ENCODE measurements at regions not wholly inside any gene's neighbourhood (a gene's known extent, or its start where the extent isn't known, plus 50 kb on each side); places are given as distances from the start of the nearest gene placed in this dataset.

GRCh38 chr10:10392511-10392910 lies 625.2 kb upstream of the CELF2 start:
- no peak overlapping the region for H3K4me3 Mint-ChIP-seq (ENCODE audit: low read depth)
- H3K36me3 Mint-ChIP-seq (ENCODE audit: insufficient read depth) = no peaks in the 10 kb centered on the region
- no peaks in the 10 kb centered on the region for H3K9me3 Mint-ChIP-seq (ENCODE audit: low read depth)

GRCh38 chr10:10394933-10395658 lies 622.6 kb upstream of the CELF2 start:
- no peak overlapping the region for H3K4me3 Mint-ChIP-seq (ENCODE audit: low read depth)
- peaks cover 7% of the 10 kb centered on the region for H3K27me3 Mint-ChIP-seq
- H3K36me3 Mint-ChIP-seq (ENCODE audit: insufficient read depth) = no peaks in the 10 kb centered on the region
- no peaks in the 10 kb centered on the region for H3K4me1 Mint-ChIP-seq (ENCODE audit: low read depth)
- peaks cover 3% of the 10 kb centered on the region for H3K9me3 Mint-ChIP-seq (ENCODE audit: low read depth)
- H3K27ac Mint-ChIP-seq = no peak overlapping the region
- DNase-seq (ENCODE audit: low spot score, unreplicated experiment) = no peak
- TF ChIP-seq CTCF (IDR thresholded peaks at IDR 0.05; ENCODE audit: unreplicated experiment) = no peak

More at GRCh38 chr10:10392511-10392910, 625.2 kb upstream of the CELF2 start:
- DNase-seq (ENCODE audit: low spot score, unreplicated experiment) = no peak
- peaks cover 7% of the 10 kb centered on the region for H3K27me3 Mint-ChIP-seq
- H3K4me1 Mint-ChIP-seq (ENCODE audit: low read depth) = no peaks in the 10 kb centered on the region
- no peak for TF ChIP-seq CTCF (IDR thresholded peaks at IDR 0.05; ENCODE audit: unreplicated experiment)
- no peak overlapping the region for H3K27ac Mint-ChIP-seq

GRCh38 chr10:10396601-10397000 lies 621.1 kb upstream of the CELF2 start:
- no peak overlapping the region for H3K27ac Mint-ChIP-seq
- peaks cover 3% of the 10 kb centered on the region for H3K9me3 Mint-ChIP-seq (ENCODE audit: low read depth)
- TF ChIP-seq CTCF (IDR thresholded peaks at IDR 0.05; ENCODE audit: unreplicated experiment) = no peak

GRCh38 chr10:10397906-10398305 lies 619.8 kb upstream of the CELF2 start:
- Mint-ChIP-seq H3K4me1 (ENCODE audit: low read depth) (no peaks in the 10 kb centered on the region), H3K27ac (no peak overlapping the region), H3K9me3 (ENCODE audit: low read depth) (peaks cover 3% of the 10 kb centered on the region), H3K36me3 (ENCODE audit: insufficient read depth) (no peaks in the 10 kb centered on the region), H3K27me3 (no peaks in the 10 kb centered on the region), H3K4me3 (ENCODE audit: low read depth) (no peak overlapping the region)
- DNase-seq (ENCODE audit: low spot score, unreplicated experiment) = no peak
- no peak for TF ChIP-seq CTCF (IDR thresholded peaks at IDR 0.05; ENCODE audit: unreplicated experiment)

More at GRCh38 chr10:10396601-10397000, 621.1 kb upstream of the CELF2 start:
- H3K4me1 Mint-ChIP-seq (ENCODE audit: low read depth) = no peaks in the 10 kb centered on the region
- no peak for DNase-seq (ENCODE audit: low spot score, unreplicated experiment)
- no peaks in the 10 kb centered on the region for H3K27me3 Mint-ChIP-seq
- no peak overlapping the region for H3K4me3 Mint-ChIP-seq (ENCODE audit: low read depth)
- no peaks in the 10 kb centered on the region for H3K36me3 Mint-ChIP-seq (ENCODE audit: insufficient read depth)

GRCh38 chr10:10403762-10404161 lies 613.9 kb upstream of the CELF2 start:
- Mint-ChIP-seq H3K36me3 (ENCODE audit: insufficient read depth) (no peaks in the 10 kb centered on the region), H3K9me3 (ENCODE audit: low read depth) (peaks cover 3% of the 10 kb centered on the region), H3K27me3 (peaks cover 6% of the 10 kb centered on the region), H3K27ac (no peak overlapping the region), H3K4me3 (ENCODE audit: low read depth) (no peak overlapping the region), H3K4me1 (ENCODE audit: low read depth) (no peaks in the 10 kb centered on the region)
- TF ChIP-seq CTCF (IDR thresholded peaks at IDR 0.05; ENCODE audit: unreplicated experiment) = no peak
- no peak for DNase-seq (ENCODE audit: low spot score, unreplicated experiment)

Data from progenitor cell of endocrine pancreas (in vitro differentiated cells).